HL-60 (cell line): ENCODE measurements at regions not wholly inside any gene's neighbourhood (a gene's known extent, or its start where the extent isn't known, plus 50 kb on each side); places are given as distances from the start of the nearest gene placed in this dataset.

Experiments
- GABPA ChIP-seq: IDR thresholded peaks from 2 replicates; pipeline ENCODE4 v1.6.1; 2012; ENCODE audit warnings: low read depth
- POLR2AphosphoS5 ChIP-seq: IDR thresholded peaks from 2 replicates; pipeline ENCODE4 v1.6.1; 2012; ENCODE audit warnings: low read depth
- SPI1 ChIP-seq: IDR thresholded peaks from 2 replicates; pipeline ENCODE4 v1.6.1; 2012; ENCODE audit warnings: low read depth, mild to moderate bottlenecking, borderline replicate concordance
- TF ChIP-seq, protein P1 (sequence below): IDR thresholded peaks from one replicate; pipeline ENCODE4 v1.5.1; 2011; ENCODE audit warnings: low read length, control low read depth, inconsistent platforms; ENCODE audit not compliant: insufficient read depth
- TF ChIP-seq, protein P2 (sequence below): IDR thresholded peaks from 2 replicates; pipeline ENCODE4 v1.6.1; 2012; ENCODE audit warnings: low read depth; ENCODE audit not compliant: insufficient replicate concordance

DNA sequence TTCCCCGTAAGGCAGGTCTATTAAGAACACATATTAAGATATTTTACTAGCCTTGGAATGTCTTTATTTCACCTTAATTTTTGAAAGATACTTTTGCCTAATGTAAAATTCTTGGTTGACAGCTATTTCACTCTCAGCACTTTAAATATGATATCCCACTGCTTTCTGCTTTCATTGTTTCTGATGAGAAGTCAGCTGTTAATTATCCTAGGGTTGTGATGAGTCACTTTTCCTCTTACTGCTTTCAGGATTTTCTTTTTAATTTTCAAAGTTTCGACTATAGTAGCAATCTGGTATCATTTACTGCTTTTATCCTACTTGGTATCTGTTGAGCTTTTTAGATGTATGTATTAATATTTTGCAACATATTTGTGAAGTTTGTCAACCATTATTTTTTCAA is 578.9 kb upstream of the ATP2B1 start:
- TF ChIP-seq POLR2AphosphoS5 (no peak), SPI1 (no peak), GABPA (no peak)
- TF ChIP-seq, protein P1, sequence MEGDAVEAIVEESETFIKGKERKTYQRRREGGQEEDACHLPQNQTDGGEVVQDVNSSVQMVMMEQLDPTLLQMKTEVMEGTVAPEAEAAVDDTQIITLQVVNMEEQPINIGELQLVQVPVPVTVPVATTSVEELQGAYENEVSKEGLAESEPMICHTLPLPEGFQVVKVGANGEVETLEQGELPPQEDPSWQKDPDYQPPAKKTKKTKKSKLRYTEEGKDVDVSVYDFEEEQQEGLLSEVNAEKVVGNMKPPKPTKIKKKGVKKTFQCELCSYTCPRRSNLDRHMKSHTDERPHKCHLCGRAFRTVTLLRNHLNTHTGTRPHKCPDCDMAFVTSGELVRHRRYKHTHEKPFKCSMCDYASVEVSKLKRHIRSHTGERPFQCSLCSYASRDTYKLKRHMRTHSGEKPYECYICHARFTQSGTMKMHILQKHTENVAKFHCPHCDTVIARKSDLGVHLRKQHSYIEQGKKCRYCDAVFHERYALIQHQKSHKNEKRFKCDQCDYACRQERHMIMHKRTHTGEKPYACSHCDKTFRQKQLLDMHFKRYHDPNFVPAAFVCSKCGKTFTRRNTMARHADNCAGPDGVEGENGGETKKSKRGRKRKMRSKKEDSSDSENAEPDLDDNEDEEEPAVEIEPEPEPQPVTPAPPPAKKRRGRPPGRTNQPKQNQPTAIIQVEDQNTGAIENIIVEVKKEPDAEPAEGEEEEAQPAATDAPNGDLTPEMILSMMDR: no peak
- TF ChIP-seq, protein P2, sequence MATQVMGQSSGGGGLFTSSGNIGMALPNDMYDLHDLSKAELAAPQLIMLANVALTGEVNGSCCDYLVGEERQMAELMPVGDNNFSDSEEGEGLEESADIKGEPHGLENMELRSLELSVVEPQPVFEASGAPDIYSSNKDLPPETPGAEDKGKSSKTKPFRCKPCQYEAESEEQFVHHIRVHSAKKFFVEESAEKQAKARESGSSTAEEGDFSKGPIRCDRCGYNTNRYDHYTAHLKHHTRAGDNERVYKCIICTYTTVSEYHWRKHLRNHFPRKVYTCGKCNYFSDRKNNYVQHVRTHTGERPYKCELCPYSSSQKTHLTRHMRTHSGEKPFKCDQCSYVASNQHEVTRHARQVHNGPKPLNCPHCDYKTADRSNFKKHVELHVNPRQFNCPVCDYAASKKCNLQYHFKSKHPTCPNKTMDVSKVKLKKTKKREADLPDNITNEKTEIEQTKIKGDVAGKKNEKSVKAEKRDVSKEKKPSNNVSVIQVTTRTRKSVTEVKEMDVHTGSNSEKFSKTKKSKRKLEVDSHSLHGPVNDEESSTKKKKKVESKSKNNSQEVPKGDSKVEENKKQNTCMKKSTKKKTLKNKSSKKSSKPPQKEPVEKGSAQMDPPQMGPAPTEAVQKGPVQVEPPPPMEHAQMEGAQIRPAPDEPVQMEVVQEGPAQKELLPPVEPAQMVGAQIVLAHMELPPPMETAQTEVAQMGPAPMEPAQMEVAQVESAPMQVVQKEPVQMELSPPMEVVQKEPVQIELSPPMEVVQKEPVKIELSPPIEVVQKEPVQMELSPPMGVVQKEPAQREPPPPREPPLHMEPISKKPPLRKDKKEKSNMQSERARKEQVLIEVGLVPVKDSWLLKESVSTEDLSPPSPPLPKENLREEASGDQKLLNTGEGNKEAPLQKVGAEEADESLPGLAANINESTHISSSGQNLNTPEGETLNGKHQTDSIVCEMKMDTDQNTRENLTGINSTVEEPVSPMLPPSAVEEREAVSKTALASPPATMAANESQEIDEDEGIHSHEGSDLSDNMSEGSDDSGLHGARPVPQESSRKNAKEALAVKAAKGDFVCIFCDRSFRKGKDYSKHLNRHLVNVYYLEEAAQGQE: no peak
